SK-N-MC (cell line): ENCODE measurements at regions not wholly inside any gene's neighbourhood (a gene's known extent, or its start where the extent isn't known, plus 50 kb on each side); places are given as distances from the start of the nearest gene placed in this dataset.

ENCODE experiments used
- EZH2 ChIP-seq: fragments of 200-600 bp; sonication (generic); IDR thresholded peaks from one replicate; pipeline ENCODE4 v1.6.1; 2017; ENCODE audit warnings: antibody characterized with exemption
- POLR2AphosphoS5 ChIP-seq: IDR thresholded peaks from 2 replicates; pipeline ENCODE4 v1.6.1; 2012; ENCODE audit warnings: mild to moderate bottlenecking, low read depth, low read length, borderline replicate concordance

- no peak for TF ChIP-seq EZH2
- no peak for TF ChIP-seq POLR2AphosphoS5
Measured at GRCh38 chr2:74045454-74045853, 60.7 kb downstream of the TET3 start.
